ENCODE measurements at regions not wholly inside any gene's neighbourhood (a gene's known extent, or its start where the extent isn't known, plus 50 kb on each side); places are given as distances from the start of the nearest gene placed in this dataset.

DNA sequence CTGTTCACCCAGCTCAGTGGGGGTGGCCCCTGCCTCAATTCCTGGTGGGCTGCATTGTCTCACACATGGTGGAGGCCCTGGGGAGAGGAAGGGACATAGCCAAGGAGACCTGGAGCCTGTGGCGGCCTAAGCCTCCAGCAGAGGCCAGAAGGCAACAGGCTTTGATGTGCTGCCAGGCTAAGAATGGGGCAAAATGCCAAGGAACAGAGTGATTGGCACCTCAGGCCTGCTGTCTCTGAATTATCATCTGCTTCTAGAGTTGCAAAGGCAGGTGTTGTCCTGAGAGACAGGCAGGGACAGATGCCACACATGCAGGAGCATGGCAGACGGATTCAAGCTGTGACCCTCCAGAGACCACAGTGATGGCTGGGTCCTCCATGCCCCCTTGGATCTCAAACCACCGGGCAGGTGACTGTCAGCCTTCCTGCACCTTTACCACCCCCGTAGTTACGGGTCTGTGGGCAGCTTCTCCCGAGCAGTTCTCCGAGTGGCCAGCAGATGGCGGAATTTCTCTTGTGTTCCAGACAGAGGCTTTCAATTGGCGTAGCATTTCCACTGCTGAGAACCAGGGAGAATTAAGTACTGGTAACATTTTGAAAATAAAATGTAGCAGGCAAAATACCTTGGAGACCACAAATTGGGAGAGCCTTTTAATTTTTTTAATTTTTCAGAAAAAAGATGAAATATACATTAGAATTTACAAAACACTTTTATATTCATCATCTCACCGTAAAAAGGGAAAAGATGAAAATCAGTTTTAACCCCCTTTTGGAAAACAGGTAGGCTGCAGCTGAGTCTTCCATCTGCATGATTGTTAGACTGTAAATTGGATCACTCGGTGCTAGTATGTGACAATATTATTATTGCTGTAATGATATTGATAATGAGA lies 525.5 kb upstream of the CFAP20DC start:
- H3K36me3 Mint-ChIP-seq (ENCODE audit: low read depth): no peaks in the 10 kb centered on the region
- H3K9me3 Mint-ChIP-seq (ENCODE audit: low read depth): no peaks in the 10 kb centered on the region

DNA sequence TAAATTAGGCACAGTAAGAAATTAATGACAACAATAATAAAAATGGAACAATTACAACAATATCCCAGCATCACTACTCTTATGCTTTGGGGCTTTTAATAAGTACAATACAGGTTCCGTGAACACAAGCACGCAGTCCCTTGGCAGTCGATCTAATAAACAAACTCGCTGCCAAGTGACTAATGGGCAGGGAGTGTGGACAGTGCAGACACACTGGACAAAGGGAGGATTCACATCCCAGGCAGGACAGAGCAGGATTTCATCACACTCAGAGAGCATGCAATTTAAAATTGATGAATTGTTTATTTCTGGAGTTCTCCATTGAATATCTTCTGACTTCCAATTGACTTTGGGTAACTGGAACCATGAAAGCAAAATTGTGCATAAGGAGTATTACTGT lies 524.1 kb upstream of the CFAP20DC start:
- H3K36me3 Mint-ChIP-seq (ENCODE audit: low read depth): no peaks in the 10 kb centered on the region
- no peaks in the 10 kb centered on the region for H3K9me3 Mint-ChIP-seq (ENCODE audit: low read depth)
- DNase-seq (ENCODE audit: low spot score): no peak
- no peak overlapping the region for H3K4me3 Mint-ChIP-seq (ENCODE audit: unreplicated experiment)
- H3K4me1 Mint-ChIP-seq (ENCODE audit: low read depth): peaks cover 5% of the 10 kb centered on the region
- no peak overlapping the region for H3K27ac Mint-ChIP-seq (ENCODE audit: unreplicated experiment)
- no peaks in the 10 kb centered on the region for H3K27me3 Mint-ChIP-seq (ENCODE audit: low read depth)
- TF ChIP-seq, protein P1, sequence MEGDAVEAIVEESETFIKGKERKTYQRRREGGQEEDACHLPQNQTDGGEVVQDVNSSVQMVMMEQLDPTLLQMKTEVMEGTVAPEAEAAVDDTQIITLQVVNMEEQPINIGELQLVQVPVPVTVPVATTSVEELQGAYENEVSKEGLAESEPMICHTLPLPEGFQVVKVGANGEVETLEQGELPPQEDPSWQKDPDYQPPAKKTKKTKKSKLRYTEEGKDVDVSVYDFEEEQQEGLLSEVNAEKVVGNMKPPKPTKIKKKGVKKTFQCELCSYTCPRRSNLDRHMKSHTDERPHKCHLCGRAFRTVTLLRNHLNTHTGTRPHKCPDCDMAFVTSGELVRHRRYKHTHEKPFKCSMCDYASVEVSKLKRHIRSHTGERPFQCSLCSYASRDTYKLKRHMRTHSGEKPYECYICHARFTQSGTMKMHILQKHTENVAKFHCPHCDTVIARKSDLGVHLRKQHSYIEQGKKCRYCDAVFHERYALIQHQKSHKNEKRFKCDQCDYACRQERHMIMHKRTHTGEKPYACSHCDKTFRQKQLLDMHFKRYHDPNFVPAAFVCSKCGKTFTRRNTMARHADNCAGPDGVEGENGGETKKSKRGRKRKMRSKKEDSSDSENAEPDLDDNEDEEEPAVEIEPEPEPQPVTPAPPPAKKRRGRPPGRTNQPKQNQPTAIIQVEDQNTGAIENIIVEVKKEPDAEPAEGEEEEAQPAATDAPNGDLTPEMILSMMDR (IDR thresholded peaks at IDR 0.05): no peak

More for the DNA sequence above, 525.5 kb upstream of the CFAP20DC start:
- TF ChIP-seq, protein P1 (IDR thresholded peaks at IDR 0.05): peak; percentile 99
- Mint-ChIP-seq H3K4me3 (ENCODE audit: unreplicated experiment) (no peak overlapping the region), H3K4me1 (ENCODE audit: low read depth) (peaks cover 5% of the 10 kb centered on the region), H3K27ac (ENCODE audit: unreplicated experiment) (no peak overlapping the region), H3K27me3 (ENCODE audit: low read depth) (no peaks in the 10 kb centered on the region)
- DNase-seq (ENCODE audit: low spot score): no peak

DNA sequence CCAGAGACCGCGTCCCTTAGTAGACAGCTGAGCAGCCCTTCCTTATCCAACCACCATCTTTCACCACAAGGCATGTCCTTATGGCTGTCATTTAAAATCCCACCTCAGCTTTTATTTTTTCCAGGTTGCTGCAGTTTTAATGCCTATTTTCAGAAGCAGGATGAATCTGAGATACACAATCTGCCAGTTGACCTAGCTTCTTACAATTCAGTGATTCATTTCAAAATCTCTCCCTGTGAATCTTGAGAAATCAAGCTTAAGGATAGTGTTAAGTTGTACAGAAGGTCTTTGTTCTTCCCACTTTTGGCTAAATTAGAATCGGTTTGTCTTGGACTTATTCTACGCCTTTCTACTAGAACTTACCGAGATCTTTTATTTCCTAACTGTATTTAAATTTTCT lies 522.3 kb upstream of the CFAP20DC start:
- Mint-ChIP-seq H3K4me1 (ENCODE audit: low read depth) (peaks cover 18% of the 10 kb centered on the region), H3K27me3 (ENCODE audit: low read depth) (no peaks in the 10 kb centered on the region), H3K27ac (ENCODE audit: unreplicated experiment) (no peak overlapping the region), H3K36me3 (ENCODE audit: low read depth) (no peaks in the 10 kb centered on the region), H3K9me3 (ENCODE audit: low read depth) (no peaks in the 10 kb centered on the region), H3K4me3 (ENCODE audit: unreplicated experiment) (no peak overlapping the region)
- DNase-seq (ENCODE audit: low spot score): no peak
- TF ChIP-seq, protein P1 (IDR thresholded peaks at IDR 0.05): no peak

DNA sequence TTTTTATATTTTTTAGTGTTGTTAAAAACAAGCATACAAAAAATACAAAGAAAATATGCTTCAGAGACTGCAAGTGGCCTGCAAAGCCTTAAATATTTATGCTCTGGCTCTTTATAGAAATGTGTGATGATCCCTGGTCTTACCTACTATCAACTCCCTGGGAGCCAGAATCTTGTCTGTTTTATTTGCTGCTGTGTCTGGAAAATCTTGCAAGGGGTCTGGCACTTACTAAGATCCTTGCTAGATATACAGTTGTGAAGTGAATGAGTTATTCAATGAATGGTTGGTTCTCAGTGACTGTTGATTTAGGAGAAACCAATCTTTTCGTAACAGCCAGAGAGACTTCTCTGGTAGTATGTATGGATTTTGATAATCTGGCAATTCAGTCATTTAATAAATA lies 521.0 kb upstream of the CFAP20DC start:
- Mint-ChIP-seq H3K9me3 (ENCODE audit: low read depth) (no peaks in the 10 kb centered on the region), H3K4me3 (ENCODE audit: unreplicated experiment) (no peak overlapping the region), H3K4me1 (ENCODE audit: low read depth) (peaks cover 29% of the 10 kb centered on the region), H3K36me3 (ENCODE audit: low read depth) (no peaks in the 10 kb centered on the region), H3K27me3 (ENCODE audit: low read depth) (no peaks in the 10 kb centered on the region), H3K27ac (ENCODE audit: unreplicated experiment) (no peak overlapping the region)
- DNase-seq (ENCODE audit: low spot score): no peak
- TF ChIP-seq, protein P1 (IDR thresholded peaks at IDR 0.05): no peak

DNA sequence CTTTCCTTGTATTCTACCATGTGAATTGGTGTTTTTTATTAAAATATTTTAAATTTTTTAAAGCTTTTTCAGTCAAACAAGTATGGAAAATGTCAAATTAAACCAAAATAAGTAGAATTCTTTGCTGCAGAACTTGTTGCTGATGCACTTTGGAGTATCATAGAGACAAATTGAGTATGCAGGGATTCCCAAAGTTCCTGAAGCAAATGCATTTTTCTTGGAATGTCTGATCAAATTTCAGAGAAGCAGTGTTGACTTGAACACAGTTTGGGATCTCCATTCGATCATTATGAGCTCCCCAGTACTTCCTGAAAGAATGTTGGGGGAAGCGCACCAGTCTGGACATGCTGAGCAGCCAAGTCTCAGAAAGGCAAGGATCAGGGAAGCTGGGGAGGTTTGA lies 517.8 kb upstream of the CFAP20DC start:
- no peak for DNase-seq (ENCODE audit: low spot score)
- peaks cover 36% of the 10 kb centered on the region for H3K4me1 Mint-ChIP-seq (ENCODE audit: low read depth)
- no peak overlapping the region for H3K4me3 Mint-ChIP-seq (ENCODE audit: unreplicated experiment)
- TF ChIP-seq, protein P1 (IDR thresholded peaks at IDR 0.05): no peak
- peak overlapping the region; percentile 8 for H3K27ac Mint-ChIP-seq (ENCODE audit: unreplicated experiment)
- H3K9me3 Mint-ChIP-seq (ENCODE audit: low read depth): no peaks in the 10 kb centered on the region
- no peaks in the 10 kb centered on the region for H3K36me3 Mint-ChIP-seq (ENCODE audit: low read depth)
- no peaks in the 10 kb centered on the region for H3K27me3 Mint-ChIP-seq (ENCODE audit: low read depth)
